ENCODE measurements at regions not wholly inside any gene's neighbourhood (a gene's known extent, or its start where the extent isn't known, plus 50 kb on each side); places are given as distances from the start of the nearest gene placed in this dataset.

DNA sequence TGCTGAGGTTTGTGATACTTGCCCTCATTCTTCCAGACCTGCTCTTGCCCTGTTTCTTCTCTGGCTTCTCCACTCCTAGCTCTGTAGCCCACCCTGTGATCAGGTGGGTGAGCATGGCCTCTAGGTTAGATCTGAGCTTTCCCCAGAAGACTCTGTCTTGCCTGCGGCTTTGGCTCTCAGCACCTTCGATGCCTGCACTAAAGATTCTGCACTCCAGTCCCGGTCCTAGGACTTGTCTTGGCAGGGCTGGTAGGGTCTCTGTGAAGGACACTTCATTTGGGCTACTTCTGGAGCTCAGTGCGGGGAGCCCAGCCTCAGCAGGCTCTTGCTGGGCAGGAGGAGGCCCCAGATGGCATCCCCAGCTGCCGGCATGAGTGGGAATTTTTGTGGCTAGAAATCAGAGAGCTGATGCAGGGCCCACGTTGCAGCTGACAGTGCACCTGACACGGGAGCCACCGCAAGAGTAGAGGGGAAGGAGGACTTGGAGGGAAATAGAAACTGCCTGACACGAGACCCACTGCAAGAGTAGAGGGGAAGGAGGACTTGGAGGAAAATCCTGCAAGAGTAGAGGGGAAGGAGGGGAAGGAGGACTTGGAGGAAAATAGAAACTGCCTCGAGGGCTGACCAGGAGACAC lies 226.9 kb upstream of the B3GAT1 start:
- intact Hi-C loops (cut with micrococcal nuclease): loop anchor here (5.0 kb wide), 1 partner anchor 277 kb away; no protein-coding TSS in a partner anchor
- Histone ChIP-seq H3K36me3 (ENCODE audit: control insufficient read depth in 1 of 2, insufficient read depth in 2 of 2, low read length in 2 of 2) (no peaks in the 10 kb centered on the region), H3K9me2 (ENCODE audit: insufficient read depth) (no peaks in the 10 kb centered on the region), H3K4me3 (replicated peaks in 1 of 2; ENCODE audit: low read depth in 1 of 2, low read length in 2 of 2) (no peak overlapping the region), H3K4me1 (ENCODE audit: control insufficient read depth in 1 of 2, insufficient read depth in 2 of 2, low read length in 2 of 2) (peaks cover 11 to 18% of the 10 kb centered on the region in 2 experiments), H3K79me2 (ENCODE audit: insufficient read depth, low read length) (no peaks in the 10 kb centered on the region), H3K27ac (ENCODE audit: low read depth, low read length) (no peak overlapping the region), H3K9ac (ENCODE audit: low read length) (no peak overlapping the region; the same call in 1 of the 2 replicates), H2AFZ (ENCODE audit: low read depth, low read length, poor library complexity, severe bottlenecking) (no peak overlapping the region), H3K4me2 (ENCODE audit: low read length) (no peak overlapping the region), H3K9me3 (ENCODE audit: control insufficient read depth in 1 of 2, insufficient read depth in 1 of 2, low read depth in 1 of 2, low read length in 2 of 2) (no peaks in the 10 kb centered on the region), H3K27me3 (ENCODE audit: insufficient read depth, low read length) (no peaks in the 10 kb centered on the region), H4K20me1 (ENCODE audit: insufficient read depth) (no peaks in the 10 kb centered on the region)
- RAD21 ChIA-PET (ENCODE audit: low non-redundant PET in 1 of 2, low total read pairs in 2 of 2, uncharacterized antibody in 2 of 2, unreplicated experiment in 2 of 2): no interaction called here
- TF ChIP-seq TCF7L2 (IDR thresholded peaks at IDR 0.05; ENCODE audit: borderline replicate concordance, extremely low read depth, insufficient read depth, insufficient read length) (no peak), CEBPB (IDR thresholded peaks at IDR 0.05; ENCODE audit: low read depth) (no peak), YY1 (IDR thresholded peaks at IDR 0.05; ENCODE audit: extremely low read depth, insufficient replicate concordance, low read depth, low read length) (no peak), MAX (IDR thresholded peaks at IDR 0.05) (no peak), ZNF274 (IDR thresholded peaks at IDR 0.05; ENCODE audit: low read depth, low read length) (no peak), ATF3 (IDR thresholded peaks at IDR 0.05) (no peak), SP1 (IDR thresholded peaks at IDR 0.05; ENCODE audit: low read depth) (no peak), EZH2 (IDR thresholded peaks at IDR 0.05) (no peak), JUND (IDR thresholded peaks at IDR 0.05) (no peak), SRF (IDR thresholded peaks at IDR 0.05; ENCODE audit: low read depth) (no peak), EZH2phosphoT487 (IDR thresholded peaks at IDR 0.05; ENCODE audit: borderline replicate concordance) (no peak), POLR2A (IDR thresholded peaks at IDR 0.05; ENCODE audit: borderline replicate concordance, extremely low read depth, insufficient read depth, insufficient read length) (no peak), CBX3 (IDR thresholded peaks at IDR 0.05; ENCODE audit: low read depth) (no peak), POLR2AphosphoS5 (IDR thresholded peaks at IDR 0.05; ENCODE audit: low read depth, low read length) (no peak), SIN3A (IDR thresholded peaks at IDR 0.05; ENCODE audit: low read depth) (no peak), ELF1 (IDR thresholded peaks at IDR 0.05; ENCODE audit: borderline replicate concordance, low read depth) (no peak)
- TF ChIP-seq, protein P1, sequence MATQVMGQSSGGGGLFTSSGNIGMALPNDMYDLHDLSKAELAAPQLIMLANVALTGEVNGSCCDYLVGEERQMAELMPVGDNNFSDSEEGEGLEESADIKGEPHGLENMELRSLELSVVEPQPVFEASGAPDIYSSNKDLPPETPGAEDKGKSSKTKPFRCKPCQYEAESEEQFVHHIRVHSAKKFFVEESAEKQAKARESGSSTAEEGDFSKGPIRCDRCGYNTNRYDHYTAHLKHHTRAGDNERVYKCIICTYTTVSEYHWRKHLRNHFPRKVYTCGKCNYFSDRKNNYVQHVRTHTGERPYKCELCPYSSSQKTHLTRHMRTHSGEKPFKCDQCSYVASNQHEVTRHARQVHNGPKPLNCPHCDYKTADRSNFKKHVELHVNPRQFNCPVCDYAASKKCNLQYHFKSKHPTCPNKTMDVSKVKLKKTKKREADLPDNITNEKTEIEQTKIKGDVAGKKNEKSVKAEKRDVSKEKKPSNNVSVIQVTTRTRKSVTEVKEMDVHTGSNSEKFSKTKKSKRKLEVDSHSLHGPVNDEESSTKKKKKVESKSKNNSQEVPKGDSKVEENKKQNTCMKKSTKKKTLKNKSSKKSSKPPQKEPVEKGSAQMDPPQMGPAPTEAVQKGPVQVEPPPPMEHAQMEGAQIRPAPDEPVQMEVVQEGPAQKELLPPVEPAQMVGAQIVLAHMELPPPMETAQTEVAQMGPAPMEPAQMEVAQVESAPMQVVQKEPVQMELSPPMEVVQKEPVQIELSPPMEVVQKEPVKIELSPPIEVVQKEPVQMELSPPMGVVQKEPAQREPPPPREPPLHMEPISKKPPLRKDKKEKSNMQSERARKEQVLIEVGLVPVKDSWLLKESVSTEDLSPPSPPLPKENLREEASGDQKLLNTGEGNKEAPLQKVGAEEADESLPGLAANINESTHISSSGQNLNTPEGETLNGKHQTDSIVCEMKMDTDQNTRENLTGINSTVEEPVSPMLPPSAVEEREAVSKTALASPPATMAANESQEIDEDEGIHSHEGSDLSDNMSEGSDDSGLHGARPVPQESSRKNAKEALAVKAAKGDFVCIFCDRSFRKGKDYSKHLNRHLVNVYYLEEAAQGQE (IDR thresholded peaks at IDR 0.05; ENCODE audit: low read depth): no peak
- TF ChIP-seq, protein P2, sequence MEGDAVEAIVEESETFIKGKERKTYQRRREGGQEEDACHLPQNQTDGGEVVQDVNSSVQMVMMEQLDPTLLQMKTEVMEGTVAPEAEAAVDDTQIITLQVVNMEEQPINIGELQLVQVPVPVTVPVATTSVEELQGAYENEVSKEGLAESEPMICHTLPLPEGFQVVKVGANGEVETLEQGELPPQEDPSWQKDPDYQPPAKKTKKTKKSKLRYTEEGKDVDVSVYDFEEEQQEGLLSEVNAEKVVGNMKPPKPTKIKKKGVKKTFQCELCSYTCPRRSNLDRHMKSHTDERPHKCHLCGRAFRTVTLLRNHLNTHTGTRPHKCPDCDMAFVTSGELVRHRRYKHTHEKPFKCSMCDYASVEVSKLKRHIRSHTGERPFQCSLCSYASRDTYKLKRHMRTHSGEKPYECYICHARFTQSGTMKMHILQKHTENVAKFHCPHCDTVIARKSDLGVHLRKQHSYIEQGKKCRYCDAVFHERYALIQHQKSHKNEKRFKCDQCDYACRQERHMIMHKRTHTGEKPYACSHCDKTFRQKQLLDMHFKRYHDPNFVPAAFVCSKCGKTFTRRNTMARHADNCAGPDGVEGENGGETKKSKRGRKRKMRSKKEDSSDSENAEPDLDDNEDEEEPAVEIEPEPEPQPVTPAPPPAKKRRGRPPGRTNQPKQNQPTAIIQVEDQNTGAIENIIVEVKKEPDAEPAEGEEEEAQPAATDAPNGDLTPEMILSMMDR (IDR thresholded peaks at IDR 0.05 in 2 of 3, conservative IDR thresholded peaks at IDR 0.05 in 1 of 3; ENCODE audit: borderline replicate concordance in 1 of 3, insufficient read depth in 1 of 3, low read depth in 2 of 3, low read length in 2 of 3): no peak
- TF ChIP-seq, protein P3, sequence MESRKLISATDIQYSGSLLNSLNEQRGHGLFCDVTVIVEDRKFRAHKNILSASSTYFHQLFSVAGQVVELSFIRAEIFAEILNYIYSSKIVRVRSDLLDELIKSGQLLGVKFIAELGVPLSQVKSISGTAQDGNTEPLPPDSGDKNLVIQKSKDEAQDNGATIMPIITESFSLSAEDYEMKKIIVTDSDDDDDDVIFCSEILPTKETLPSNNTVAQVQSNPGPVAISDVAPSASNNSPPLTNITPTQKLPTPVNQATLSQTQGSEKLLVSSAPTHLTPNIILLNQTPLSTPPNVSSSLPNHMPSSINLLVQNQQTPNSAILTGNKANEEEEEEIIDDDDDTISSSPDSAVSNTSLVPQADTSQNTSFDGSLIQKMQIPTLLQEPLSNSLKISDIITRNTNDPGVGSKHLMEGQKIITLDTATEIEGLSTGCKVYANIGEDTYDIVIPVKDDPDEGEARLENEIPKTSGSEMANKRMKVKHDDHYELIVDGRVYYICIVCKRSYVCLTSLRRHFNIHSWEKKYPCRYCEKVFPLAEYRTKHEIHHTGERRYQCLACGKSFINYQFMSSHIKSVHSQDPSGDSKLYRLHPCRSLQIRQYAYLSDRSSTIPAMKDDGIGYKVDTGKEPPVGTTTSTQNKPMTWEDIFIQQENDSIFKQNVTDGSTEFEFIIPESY (IDR thresholded peaks at IDR 0.05; ENCODE audit: extremely low read depth, insufficient replicate concordance, low read length): no peak
- ATAC-seq (no peak), DNase-seq (ENCODE audit: low read depth, low spot score) (no peak)
- POLR2A ChIA-PET: no interaction called here
- BruUV-seq (replicated peaks): no TSS peak
- CTCF ChIA-PET: no interaction called here

Data from HCT116 (cell line).